Hepatocyte (in vitro differentiated cells): ENCODE measurements at regions not wholly inside any gene's neighbourhood (a gene's known extent, or its start where the extent isn't known, plus 50 kb on each side); places are given as distances from the start of the nearest gene placed in this dataset.

Experiments
- CTCF ChIP-seq: fragments of 200-600 bp; sonication (generic); IDR thresholded peaks from 2 replicates; pipeline ENCODE4 v1.5.1; 2016; ENCODE audit warnings: antibody characterized with exemption, mild to moderate bottlenecking; ENCODE audit not compliant: poor library complexity
- EZH2phosphoT487 ChIP-seq: fragments of 200-600 bp; sonication (generic); IDR thresholded peaks from one replicate; pipeline ENCODE4 v1.6.1; 2018; ENCODE audit warnings: antibody characterized with exemption, mild to moderate bottlenecking, low read depth, moderate library complexity; ENCODE audit not compliant: unreplicated experiment, severe bottlenecking

- TF ChIP-seq CTCF (no peak), EZH2phosphoT487 (no peak)
Observed at GRCh38 chr22:47260551-47260950, 498.1 kb downstream of the TBC1D22A start.
